GM19463 (cell line): ENCODE measurements at regions not wholly inside any gene's neighbourhood (a gene's known extent, or its start where the extent isn't known, plus 50 kb on each side); places are given as distances from the start of the nearest gene placed in this dataset.
"Not testable (repeated sequence)": the region's sequence is repeated elsewhere in the genome, so short reads cannot be mapped to it uniquely, and the experiment has no call there.

Source experiments
- ATAC-seq: cut with Tn5 transposase; IDR thresholded peaks from one replicate; pipeline ENCODE4 v1.9.1; 2021; ENCODE audit warnings: mild to moderate bottlenecking, moderate library complexity; ENCODE audit not compliant: unreplicated experiment

DNA sequence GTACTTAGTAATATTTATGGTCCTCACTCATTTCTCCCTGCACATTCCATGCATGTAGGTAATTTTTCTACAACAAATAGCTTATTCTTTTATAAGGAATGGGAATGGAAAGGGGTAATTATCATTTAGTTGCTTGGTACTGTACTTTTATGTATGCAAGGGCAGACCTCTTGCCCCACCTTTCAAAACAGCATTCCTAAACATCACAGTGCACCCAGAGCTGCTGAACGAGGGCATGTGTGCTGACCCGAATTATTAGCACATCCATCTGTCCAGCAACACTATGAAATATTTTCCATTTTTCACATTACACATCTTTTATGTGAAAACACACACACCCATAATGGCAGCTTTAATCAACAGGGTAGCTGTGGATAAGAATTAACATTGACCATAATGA lies 228.6 kb upstream of the ARRDC3 start:
- ATAC-seq = no peak

- ATAC-seq = no peak
These were observed 224.6 kb upstream of the ARRDC3 start for GRCh38 chr5:91607675-91608074.

DNA sequence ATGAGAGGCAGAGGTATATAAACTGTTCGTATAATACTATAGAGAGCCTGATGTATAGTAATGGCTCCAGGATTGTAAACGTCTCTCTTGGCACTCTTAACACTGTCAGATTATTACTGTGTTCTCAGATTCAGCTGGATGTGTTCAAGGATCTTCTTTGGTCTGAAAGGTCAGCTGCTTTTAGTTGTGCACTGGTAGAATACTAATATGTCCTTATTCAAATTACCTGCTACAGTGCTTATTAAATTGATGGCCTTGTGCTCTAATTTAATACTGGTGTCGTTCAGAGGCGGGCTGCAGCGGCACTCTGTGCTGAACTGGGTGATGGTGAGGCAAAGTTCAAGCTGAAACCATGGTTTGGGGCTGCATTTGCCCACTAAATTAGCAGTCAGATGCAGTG lies 216.7 kb upstream of the ARRDC3 start:
- ATAC-seq = no peak

DNA sequence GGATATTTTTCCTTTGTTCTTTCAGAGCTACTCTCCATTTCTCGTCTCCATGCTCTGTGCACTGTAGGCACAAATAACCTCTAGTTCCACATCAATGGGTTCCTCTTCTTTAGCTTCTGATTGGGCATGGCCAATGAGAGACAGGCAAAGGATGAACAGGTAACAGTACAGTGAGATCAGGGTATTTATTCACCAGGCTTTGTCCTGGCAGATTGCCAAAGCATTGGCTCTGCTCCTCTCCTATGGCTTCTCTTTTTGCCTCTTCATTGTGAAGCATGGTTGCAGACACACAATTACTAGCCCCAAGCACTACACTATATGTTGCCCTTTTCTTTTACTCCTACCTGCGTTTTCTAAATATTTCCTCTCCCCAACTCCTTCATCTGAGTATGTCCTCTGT lies 215.1 kb upstream of the ARRDC3 start:
- no peak for ATAC-seq

DNA sequence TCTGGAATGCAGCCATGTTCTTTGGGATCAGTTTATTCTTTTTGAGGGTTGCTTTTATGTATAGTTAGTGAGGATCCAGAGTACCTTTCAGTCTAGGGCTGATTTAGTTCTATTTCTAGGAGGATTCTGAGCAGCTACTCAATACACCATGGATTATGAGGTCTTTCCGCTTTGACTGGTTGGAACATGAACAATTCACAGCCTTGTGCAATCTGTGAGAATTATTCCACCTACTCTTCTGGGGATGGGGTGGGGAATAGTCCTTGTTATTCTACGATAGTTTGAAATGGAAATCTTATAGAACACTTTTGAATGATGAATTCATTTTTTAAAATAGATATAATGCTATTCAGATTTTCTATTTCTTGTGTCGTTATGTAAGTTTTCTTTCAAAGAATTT lies 212.3 kb upstream of the ARRDC3 start:
- no peak for ATAC-seq

DNA sequence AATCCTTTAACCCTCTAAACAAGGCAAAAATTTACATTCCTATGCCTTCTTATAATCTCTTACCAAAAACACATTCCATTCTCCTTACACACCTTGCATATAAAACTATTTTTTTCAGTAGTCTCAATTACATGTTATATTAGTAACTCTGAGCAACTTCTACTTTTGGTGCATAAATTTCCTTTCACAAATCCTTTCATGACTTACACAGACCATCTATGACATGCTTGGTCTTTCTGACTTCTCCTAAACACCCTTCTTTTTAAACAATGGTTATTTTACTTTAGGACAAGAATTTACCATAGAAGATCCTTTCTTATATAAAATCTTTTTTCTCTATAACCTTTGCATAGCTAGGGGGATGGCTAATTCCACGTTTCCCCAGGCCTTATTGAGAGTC lies 208.0 kb upstream of the ARRDC3 start:
- ATAC-seq = no peak

DNA sequence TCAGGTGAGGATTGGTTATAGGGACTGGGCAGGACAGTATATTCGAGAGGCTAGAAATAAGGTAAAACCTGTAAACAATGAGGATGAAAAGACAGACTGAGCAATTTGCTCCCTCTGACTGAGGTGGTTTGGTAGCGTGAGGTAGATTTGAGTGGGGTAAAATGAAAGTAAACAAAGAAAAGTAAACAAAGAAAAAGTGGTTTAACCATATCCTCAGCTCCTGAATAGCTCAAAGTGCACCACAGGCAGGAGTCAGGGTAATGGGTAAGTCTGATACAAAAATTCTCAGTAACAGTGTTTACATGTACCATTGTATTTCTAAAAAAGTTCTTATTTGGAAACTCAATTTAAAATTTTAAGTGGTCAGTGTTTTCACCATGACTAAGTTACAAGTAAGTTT lies 203.1 kb upstream of the ARRDC3 start:
- ATAC-seq = no peak

DNA sequence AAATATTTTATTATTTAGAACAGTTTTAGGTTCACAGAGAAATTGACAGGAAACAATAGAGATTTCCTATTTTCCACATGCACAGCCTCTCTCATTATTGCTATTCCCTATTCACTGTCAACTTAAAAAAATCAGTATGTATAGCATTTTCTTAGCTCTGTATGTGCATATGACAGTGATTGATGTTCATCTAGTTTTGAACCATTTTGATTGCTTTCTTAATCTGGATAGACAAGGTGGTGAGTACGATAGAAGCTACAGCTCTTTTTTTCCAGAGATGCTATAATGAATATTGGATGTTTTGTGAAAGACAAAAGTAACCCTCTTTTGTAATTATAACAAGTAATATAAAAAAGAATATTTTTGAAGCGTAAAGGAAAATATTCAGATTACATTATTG lies 201.2 kb upstream of the ARRDC3 start:
- ATAC-seq = no peak

GRCh38 chr5:91566012-91566411 lies 182.9 kb upstream of the ARRDC3 start:
- not testable (repeated sequence) for ATAC-seq

DNA sequence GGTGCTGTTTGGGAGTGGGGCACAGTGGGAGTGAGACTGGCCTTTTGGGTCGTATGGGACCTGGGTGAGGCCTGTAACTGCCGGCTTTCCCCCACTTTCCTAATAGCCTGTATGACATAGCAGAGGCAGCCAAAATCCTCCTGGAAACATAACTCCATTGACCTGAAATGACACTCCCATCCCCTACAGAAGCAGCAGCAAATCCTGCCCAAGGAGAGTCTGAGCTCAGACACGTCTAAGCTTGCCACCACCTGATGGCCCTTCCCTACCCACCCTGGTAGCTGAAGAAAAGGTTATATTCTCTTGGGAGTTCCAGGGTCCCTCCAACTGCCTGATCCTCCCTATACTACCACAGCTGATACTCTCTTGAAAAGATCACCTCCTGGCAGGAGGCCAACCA lies 179.8 kb upstream of the ARRDC3 start:
- ATAC-seq = no peak

DNA sequence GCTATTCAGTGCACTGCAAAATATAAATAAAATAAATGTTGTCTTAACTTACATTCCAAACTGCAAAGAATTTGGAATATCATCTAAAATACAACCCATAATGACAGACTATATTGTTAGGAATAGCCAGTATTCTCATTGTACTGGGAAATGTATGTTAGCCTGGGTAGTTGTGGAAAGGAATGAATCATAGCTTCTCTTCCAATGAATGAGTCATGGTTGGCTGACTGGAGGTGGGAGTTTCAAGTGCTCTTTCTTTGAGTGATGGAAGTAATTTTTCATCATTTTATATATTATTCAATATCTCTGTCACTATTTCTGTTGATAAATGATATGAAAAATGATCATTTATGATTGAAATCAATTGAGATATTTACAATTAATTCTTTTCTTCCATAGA lies 158.6 kb upstream of the ARRDC3 start:
- ATAC-seq = no peak

- ATAC-seq = no peak
These were observed 155.1 kb upstream of the ARRDC3 start for GRCh38 chr5:91538179-91538578.

- no peak for ATAC-seq
These were observed 152.4 kb upstream of the ARRDC3 start for GRCh38 chr5:91535499-91535898.

DNA sequence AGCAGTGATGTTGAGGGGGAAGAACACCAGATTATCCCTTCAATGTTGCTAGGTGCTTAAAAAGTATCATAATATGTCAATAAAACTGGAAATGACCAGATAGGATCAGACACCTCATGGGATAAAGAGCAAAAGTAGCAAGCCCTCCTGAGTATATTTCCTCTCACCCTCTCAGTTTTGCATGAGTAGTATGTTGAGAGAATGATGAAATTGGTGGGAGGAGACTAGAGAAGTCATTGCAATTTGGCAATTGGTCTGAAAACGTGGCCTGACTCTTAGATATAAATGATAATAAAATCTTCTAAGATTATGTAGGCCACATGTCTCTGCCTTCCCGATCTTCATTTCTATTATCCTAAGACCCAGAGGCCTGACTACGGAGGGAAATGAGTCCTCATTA lies 151.2 kb upstream of the ARRDC3 start:
- no peak for ATAC-seq

- no peak for ATAC-seq
These were observed 149.7 kb upstream of the ARRDC3 start for GRCh38 chr5:91532779-91533178.

GRCh38 chr5:91532281-91532680 lies 149.2 kb upstream of the ARRDC3 start:
- ATAC-seq = no peak

GRCh38 chr5:91528831-91529230 lies 145.7 kb upstream of the ARRDC3 start:
- no peak for ATAC-seq

GRCh38 chr5:91521785-91522184 lies 138.7 kb upstream of the ARRDC3 start:
- ATAC-seq = no peak

DNA sequence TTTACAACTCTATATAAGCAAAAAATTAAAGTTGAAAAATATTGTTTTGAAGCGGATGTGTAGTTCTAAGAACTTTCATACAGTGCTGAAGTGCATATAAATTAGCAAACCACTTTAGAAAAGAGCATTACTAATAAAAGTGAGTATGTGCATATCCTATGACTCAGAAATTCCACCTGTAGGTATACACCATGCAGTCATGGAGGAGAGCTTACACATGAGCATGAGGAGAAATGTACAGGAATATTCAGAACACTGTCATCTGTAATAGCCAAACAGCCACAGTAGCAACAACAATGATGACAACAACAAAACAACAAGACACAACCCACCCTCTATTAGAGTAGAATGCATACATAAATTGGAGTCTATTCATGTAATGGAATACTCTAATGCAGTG lies 138.2 kb upstream of the ARRDC3 start:
- ATAC-seq = no peak

GRCh38 chr5:91514400-91514799 lies 131.3 kb upstream of the ARRDC3 start:
- no peak for ATAC-seq

DNA sequence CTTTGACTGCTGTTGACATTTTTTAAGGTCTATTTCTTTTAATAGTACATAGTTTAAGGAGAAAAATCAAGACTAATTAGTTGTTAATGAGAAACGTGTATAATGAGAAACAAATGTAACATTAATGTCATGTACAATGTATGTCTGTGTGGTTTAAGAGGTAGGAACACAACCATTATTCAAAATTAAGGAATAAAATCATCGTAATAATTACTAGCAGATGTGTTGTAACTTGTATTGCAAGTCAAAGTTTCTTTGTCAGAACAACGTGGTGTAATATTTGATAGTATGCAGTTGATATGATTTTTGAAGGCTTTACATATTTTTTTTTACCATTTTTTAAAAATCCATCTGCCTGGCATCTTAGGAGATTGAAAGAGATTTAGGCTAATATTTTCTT lies 120.2 kb upstream of the ARRDC3 start:
- no peak for ATAC-seq

- ATAC-seq = no peak
These were observed 117.6 kb upstream of the ARRDC3 start for GRCh38 chr5:91500758-91501157.

DNA sequence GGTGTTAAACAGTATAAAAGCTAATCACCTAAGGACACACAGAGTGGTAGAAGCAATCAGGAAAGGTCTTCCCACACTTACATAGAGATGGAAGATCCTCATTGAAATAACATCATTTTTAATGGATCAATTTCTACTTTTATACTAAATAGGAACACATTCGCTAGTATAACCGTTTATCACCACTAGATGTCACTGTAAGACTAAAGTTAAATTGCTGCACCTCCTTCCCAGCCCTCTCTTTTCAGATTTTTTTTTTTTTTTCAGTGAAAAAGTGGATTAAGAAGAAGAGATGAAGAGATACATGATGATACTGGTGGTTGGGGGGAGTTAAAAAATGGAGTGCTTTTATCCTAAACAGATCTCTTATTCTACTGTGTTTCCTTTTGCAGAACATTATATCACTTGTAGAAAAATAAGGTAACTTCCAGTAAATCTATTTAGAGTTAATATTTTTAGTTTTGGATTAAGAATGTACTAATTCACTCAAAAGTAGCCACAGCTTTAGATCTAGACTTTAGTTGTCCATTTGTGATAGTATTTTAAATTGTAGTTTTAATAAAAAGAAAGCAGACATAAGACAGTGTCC lies 116.9 kb upstream of the ARRDC3 start:
- ATAC-seq = no peak

GRCh38 chr5:91495699-91496098 lies 112.6 kb upstream of the ARRDC3 start:
- no peak for ATAC-seq
